ENCODE measurements at regions not wholly inside any gene's neighbourhood (a gene's known extent, or its start where the extent isn't known, plus 50 kb on each side); places are given as distances from the start of the nearest gene placed in this dataset.

- intact Hi-C loops (cut with DNase I; ENCODE audit: low total_unique reads) = no loop called here
- no peak for DNase-seq
- Histone ChIP-seq H3K9me3 (no peaks in the 10 kb centered on the region), H3K4me1 (no peaks in the 10 kb centered on the region), H3K36me3 (no peaks in the 10 kb centered on the region), H3K27me3 (no peaks in the 10 kb centered on the region), H3K4me3 (no peak overlapping the region), H3K27ac (no peak overlapping the region)
- no peak for TF ChIP-seq CTCF (IDR thresholded peaks at IDR 0.05)
Measured at GRCh38 chr4:136198358-136198757, 1333.9 kb downstream of the PCDH18 start.

GRCh38 chr4:136194962-136195361, 1337.3 kb downstream of the PCDH18 start:
- Histone ChIP-seq H3K27ac (no peak overlapping the region), H3K36me3 (no peaks in the 10 kb centered on the region)
- intact Hi-C loops (cut with DNase I; ENCODE audit: low total_unique reads) = no loop called here

GRCh38 chr4:136186650-136187049, 1345.6 kb downstream of the PCDH18 start:
- TF ChIP-seq CTCF (IDR thresholded peaks at IDR 0.05) = no peak
- intact Hi-C loops (cut with DNase I; ENCODE audit: low total_unique reads) = no loop called here
- H3K27me3 ChIP-seq = no peaks in the 10 kb centered on the region
- no peak overlapping the region for H3K4me3 ChIP-seq
- H3K36me3 ChIP-seq = no peaks in the 10 kb centered on the region
- H3K4me1 ChIP-seq = no peaks in the 10 kb centered on the region
- DNase-seq = no peak
- H3K27ac ChIP-seq = no peak overlapping the region
- H3K9me3 ChIP-seq = no peaks in the 10 kb centered on the region

More at GRCh38 chr4:136194962-136195361, 1337.3 kb downstream of the PCDH18 start:
- Histone ChIP-seq H3K4me1 (no peaks in the 10 kb centered on the region), H3K27me3 (no peaks in the 10 kb centered on the region), H3K9me3 (no peaks in the 10 kb centered on the region), H3K4me3 (no peak overlapping the region)
- DNase-seq = no peak
- no peak for TF ChIP-seq CTCF (IDR thresholded peaks at IDR 0.05)

- Histone ChIP-seq H3K9me3 (no peaks in the 10 kb centered on the region), H3K36me3 (no peaks in the 10 kb centered on the region), H3K4me1 (no peaks in the 10 kb centered on the region), H3K27ac (no peak overlapping the region), H3K4me3 (no peak overlapping the region), H3K27me3 (no peaks in the 10 kb centered on the region)
- intact Hi-C loops (cut with DNase I; ENCODE audit: low total_unique reads) = no loop called here
- DNase-seq = no peak
- no peak for TF ChIP-seq CTCF (IDR thresholded peaks at IDR 0.05)
Measured at GRCh38 chr4:136183513-136183912, 1348.8 kb downstream of the PCDH18 start.

GRCh38 chr4:136156947-136157346, 1375.3 kb downstream of the PCDH18 start:
- no peaks in the 10 kb centered on the region for H3K4me1 ChIP-seq
- intact Hi-C loops (cut with DNase I; ENCODE audit: low total_unique reads) = no loop called here
- no peak for TF ChIP-seq CTCF (IDR thresholded peaks at IDR 0.05)
- no peak for DNase-seq
- H3K36me3 ChIP-seq = no peaks in the 10 kb centered on the region
- H3K9me3 ChIP-seq = no peaks in the 10 kb centered on the region
- no peaks in the 10 kb centered on the region for H3K27me3 ChIP-seq
- no peak overlapping the region for H3K4me3 ChIP-seq
- H3K27ac ChIP-seq = no peak overlapping the region

GRCh38 chr4:136150046-136150445, 1382.2 kb downstream of the PCDH18 start:
- no peak overlapping the region for H3K27ac ChIP-seq
- no peaks in the 10 kb centered on the region for H3K9me3 ChIP-seq
- no peak for TF ChIP-seq CTCF (IDR thresholded peaks at IDR 0.05)
- no peaks in the 10 kb centered on the region for H3K4me1 ChIP-seq
- no peaks in the 10 kb centered on the region for H3K27me3 ChIP-seq
- no peak overlapping the region for H3K4me3 ChIP-seq
- H3K36me3 ChIP-seq = no peaks in the 10 kb centered on the region
- intact Hi-C loops (cut with DNase I; ENCODE audit: low total_unique reads) = no loop called here
- no peak for DNase-seq

All from tibial artery (tissue), 4 donors.